CMK (cell line): ENCODE measurements at regions not wholly inside any gene's neighbourhood (a gene's known extent, or its start where the extent isn't known, plus 50 kb on each side); places are given as distances from the start of the nearest gene placed in this dataset.
"Not testable (repeated sequence)": the region's sequence is repeated elsewhere in the genome, so short reads cannot be mapped to it uniquely, and the experiment has no call there.

Experiments used
- DNase-seq: peaks from one replicate; pipeline ENCODE4 v3.0.0-alpha.2; 2010; ENCODE audit warnings: low read depth

DNA sequence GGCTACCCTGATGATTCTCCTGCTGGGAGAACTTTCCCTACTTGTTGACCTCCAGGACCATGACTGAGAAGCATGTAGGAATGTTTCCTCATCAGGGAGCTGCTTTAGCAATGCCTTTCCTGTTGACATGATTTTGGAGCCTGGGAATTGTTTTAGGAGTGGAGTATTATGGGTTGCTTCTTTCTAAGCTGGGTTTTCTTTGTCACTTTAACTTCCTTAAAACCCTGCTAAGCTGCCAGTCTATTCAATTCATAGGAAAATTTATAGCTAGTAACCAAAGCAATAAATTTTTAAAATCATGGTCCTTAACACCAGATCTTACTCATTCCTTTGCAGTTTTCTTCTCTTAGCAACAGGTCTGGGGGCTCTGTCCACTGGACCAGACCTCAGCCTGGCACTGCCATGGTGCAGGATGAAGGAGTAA lies 125.6 kb upstream of the TACR1 start:
- DNase-seq, result no peak

- no peak for DNase-seq
Observed at GRCh38 chr2:75324141-75324540, 124.8 kb upstream of the TACR1 start.

- no peak for DNase-seq
Observed at GRCh38 chr2:75321599-75321922, 122.2 kb upstream of the TACR1 start.

GRCh38 chr2:75320898-75321598 lies 121.7 kb upstream of the TACR1 start:
- no peak for DNase-seq

DNA sequence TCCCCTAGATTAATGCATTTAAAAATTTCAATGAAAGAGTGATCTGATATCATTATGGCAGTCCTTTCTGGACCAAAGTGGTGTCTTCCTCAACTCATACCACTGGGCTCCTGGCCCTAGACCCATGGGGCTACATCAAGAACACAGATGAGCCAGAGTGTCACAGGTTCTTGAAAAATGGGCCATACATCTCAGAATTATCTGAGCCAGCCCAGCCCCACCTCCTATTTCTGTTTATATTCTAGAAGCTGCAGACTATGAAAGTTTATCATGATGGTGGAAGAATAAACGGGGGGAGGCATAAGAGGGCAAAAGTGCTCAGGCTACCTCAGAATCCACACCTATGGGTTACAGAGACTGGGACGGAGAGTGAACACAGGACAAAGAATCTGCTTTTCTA lies 120.6 kb upstream of the TACR1 start:
- no peak for DNase-seq

DNA sequence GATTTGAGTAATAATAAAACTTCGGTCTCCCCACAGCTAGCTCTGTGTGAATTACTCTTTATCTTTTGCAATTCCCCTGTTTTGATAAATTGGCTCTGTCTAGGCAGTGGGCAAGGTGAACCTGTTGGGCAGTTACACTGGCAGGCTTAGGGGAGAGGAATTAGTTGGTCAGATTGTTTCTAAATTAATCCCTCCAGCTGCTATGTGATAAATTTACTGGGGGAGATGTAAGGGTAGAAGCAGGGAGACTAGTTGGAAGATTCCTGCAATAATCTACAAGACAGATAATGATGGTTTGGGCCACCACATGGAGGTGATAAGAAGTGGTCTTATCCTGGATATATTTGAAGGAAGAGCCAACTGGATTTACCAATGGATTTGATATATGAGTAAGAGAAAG lies 118.5 kb upstream of the TACR1 start:
- no peak for DNase-seq

DNA sequence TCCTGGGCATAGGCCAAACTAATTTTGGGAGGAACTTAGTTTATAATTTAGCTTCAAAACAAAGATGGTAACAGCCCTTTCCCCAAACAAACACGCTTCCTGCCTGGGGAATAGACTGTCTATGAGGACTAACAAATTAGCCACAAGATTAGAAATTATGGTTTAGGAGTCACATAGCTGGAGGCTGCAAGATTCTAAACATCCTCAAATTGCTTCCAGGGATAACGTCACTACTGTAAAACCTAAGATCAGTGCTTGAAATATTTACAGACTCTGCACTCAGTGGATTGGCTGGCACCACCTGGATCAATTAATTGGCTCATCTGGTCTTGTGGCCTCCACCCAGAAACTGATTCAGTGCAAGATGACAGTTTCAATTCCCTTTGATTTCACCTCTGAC lies 118.0 kb upstream of the TACR1 start:
- DNase-seq, result no peak

GRCh38 chr2:75315436-75315835 lies 116.1 kb upstream of the TACR1 start:
- DNase-seq, result no peak

- peak; percentile 56 for DNase-seq
Observed at GRCh38 chr2:75311993-75312392, 112.7 kb upstream of the TACR1 start.

- no peak for DNase-seq
Observed at GRCh38 chr2:75311521-75311920, 112.2 kb upstream of the TACR1 start.

DNA sequence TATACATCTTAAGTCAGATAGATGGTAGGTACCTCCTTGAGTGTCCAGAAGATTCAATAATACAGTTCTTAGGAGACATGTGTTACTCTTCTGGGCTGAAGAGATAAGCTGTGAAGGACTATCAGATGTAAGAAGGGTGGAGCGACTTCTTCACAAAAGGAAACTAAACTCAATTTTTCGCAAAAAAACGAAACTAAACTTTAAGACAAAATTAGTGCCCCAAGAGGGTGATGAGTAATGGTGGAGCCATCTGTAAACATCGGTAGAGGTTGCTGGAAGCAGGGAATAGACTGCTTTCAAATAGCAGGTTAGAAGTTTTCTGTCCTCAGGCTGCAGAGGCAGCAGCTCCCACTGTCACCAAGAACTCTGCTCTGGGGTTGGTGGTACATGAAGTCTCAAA lies 111.6 kb upstream of the TACR1 start:
- no peak for DNase-seq

- DNase-seq, result no peak
Observed at GRCh38 chr2:75309596-75310463, 110.5 kb upstream of the TACR1 start.

DNA sequence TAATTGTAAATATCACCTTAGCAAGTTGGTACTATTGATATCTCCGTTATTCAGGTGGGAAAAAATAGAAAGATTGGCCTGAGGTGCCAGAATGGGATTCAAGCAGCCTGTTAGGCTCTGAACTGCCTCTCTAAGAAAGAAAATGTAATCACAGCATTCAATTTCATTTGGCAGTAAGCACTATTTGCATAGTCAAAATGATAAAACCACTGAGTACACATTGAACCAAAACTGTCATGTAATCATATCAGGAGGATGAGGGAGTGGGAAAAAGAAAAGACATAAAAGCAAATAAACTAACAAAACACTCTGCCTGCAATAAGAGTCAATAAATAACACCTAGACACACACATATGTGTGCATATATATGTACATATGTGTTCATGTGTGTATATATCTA lies 103.9 kb upstream of the TACR1 start:
- DNase-seq, result no peak

DNA sequence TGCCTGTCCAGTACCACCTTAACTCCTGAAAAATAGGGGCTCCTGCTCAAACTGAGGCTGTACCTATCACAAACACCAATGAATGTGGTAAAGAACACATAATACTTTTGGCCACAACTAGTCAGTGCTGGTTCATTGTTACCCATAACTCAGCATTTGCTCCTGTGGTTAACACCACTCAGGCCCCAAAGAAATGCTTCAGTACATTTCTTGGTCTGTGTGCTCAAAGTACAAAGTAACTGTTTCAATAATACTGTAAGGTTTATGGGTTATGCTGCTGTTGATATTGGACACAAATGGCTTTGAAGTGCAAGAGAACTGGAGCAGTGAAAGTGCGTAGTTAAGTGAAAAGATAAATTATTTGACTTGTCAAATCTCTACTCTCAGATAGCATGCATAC lies 95.0 kb upstream of the TACR1 start:
- DNase-seq, result no peak

GRCh38 chr2:75292826-75293225 lies 93.5 kb upstream of the TACR1 start:
- DNase-seq, result no peak

GRCh38 chr2:75290600-75291150 lies 91.4 kb upstream of the TACR1 start:
- DNase-seq, result no peak

DNA sequence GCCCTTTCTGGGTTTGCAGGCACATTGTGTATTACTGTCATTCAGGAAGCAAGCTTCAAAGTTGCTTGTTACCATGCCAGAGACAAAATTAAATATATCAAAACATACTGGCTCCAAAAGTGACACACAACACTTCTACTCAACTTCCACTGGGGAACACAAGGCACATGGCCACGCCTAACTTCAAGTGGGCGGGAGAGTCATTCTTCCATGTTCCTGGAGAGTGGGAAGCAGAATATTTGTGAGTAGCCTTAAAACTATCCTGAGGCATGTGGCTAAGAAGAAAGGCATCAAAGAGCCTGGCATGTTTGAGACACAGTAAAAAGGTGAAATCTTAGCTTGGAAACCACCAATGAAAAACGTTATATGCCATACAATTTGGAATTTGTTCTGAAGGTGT lies 90.5 kb upstream of the TACR1 start:
- DNase-seq, result no peak

DNA sequence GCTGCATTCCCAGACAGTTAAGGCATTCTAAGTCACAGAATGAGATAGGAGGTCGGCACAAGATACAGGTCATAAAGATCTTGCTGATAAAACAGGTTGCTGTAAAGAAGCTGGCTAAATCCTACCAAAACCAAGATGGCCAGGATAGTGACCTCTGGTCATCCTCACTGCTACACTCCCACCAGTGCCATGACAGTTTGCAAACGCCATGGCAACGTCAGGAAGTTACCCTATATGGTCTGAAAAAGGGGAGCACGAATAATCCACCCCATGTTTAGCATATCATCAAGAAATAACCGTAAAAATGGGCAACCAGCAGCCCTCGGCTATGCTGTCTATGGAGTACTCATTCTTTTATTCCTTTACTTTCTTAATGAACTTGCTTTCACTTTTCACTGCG lies 89.9 kb upstream of the TACR1 start:
- not testable (repeated sequence) for DNase-seq

GRCh38 chr2:75288760-75289159 lies 89.4 kb upstream of the TACR1 start:
- DNase-seq, result no peak

GRCh38 chr2:75287624-75288316 lies 88.5 kb upstream of the TACR1 start:
- DNase-seq, result no peak

DNA sequence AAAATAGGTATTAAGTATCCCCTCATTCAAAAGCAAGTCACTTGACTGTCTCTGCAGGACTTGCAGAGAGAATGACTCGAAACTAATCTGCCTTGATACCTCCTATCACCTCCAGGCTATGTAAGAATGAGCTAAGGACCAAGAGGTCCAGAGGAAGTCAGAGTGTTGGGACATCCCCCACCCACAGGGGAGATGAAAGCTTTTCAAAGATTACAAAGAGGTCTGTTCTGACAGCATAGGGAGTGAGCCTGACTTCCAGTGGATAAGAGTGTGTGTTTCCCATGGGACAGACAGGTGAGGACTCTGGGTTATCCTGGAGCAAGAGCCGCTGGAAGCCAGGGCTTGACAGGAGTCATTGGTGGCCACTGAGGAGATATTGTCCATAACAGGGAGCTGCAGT lies 85.0 kb upstream of the TACR1 start:
- no peak for DNase-seq

GRCh38 chr2:75278821-75279379 lies 79.6 kb upstream of the TACR1 start:
- no peak for DNase-seq

DNA sequence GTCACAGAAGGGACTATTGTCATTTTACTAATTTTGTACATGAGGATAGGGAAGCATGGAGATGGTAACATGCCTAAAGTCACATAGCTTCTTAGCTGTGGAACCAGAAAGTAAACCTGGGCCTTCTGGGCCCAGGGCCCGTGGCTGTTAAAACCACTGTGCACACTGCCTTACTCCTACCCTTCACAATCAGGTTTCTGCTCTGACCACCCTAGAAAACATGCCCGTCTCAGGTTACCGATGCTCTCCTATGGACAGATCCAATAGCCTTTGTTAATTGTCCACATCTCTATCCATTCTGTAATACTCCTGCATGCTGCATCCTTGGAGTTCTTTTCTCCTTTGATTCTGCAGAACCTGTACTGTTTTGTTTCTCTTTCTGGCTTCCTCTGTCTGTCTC lies 79.0 kb upstream of the TACR1 start:
- no peak for DNase-seq
